ENCODE measurements at regions not wholly inside any gene's neighbourhood (a gene's known extent, or its start where the extent isn't known, plus 50 kb on each side); places are given as distances from the start of the nearest gene placed in this dataset.

GRCh38 chr6:11366183-11366933 is 133.9 kb upstream of the NEDD9 start:
- TF ChIP-seq CTCF (IDR thresholded peaks at IDR 0.05) (no peak), POLR2A (IDR thresholded peaks at IDR 0.05) (no peak), EP300 (IDR thresholded peaks at IDR 0.05) (no peak)
